HG03354 (cell line): ENCODE measurements at regions not wholly inside any gene's neighbourhood (a gene's known extent, or its start where the extent isn't known, plus 50 kb on each side); places are given as distances from the start of the nearest gene placed in this dataset.

ENCODE experiments used
- ATAC-seq: cut with Tn5 transposase; IDR thresholded peaks from one replicate; pipeline ENCODE4 v1.9.1; 2021; ENCODE audit warnings: mild to moderate bottlenecking; ENCODE audit not compliant: unreplicated experiment, poor library complexity, severe bottlenecking

GRCh38 chr10:4095166-4095917 is 310.3 kb upstream of the KLF6 start:
- ATAC-seq = no peak

GRCh38 chr10:4094751-4095150 is 309.7 kb upstream of the KLF6 start:
- ATAC-seq = no peak

- no peak for ATAC-seq
Measured at GRCh38 chr10:4093438-4093837, 308.4 kb upstream of the KLF6 start.

- ATAC-seq = no peak
Measured at GRCh38 chr10:4088354-4089066, 303.5 kb upstream of the KLF6 start.

DNA sequence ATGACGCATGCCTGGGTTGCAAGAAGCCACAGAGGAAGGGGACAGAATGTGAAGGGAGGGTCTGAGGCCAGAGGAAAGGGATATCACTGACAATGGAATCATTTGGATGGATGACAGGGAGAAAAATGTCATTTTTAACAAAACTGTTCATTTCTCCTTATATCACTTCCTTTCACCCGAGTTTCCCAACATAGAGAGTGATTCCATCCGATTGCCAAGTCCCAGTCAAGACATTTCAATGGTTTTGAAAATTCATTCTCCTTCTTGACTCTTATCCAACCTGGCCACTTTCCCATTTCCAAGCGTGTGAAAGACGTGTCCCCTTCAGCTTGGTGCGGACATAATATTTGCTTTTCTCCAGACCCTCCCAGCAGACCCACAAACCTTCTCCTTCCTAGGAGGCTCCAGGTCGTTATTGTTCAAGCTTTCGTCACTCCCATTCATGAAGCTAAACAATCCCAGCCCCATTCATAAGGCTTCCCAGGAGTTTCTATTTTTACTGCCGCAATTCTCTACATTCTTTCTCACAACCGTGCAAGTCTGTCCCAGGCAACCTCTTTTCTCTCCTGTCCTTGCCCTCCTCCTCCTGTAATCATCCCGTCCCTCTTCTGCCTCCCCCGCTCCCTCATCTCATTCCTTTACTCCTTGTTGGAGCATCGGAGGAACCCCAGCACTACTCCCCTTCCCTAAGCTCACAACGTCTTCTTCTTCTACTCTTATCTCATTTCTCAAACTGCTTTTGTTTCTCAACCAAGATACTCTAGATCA is 301.3 kb upstream of the KLF6 start:
- no peak for ATAC-seq

DNA sequence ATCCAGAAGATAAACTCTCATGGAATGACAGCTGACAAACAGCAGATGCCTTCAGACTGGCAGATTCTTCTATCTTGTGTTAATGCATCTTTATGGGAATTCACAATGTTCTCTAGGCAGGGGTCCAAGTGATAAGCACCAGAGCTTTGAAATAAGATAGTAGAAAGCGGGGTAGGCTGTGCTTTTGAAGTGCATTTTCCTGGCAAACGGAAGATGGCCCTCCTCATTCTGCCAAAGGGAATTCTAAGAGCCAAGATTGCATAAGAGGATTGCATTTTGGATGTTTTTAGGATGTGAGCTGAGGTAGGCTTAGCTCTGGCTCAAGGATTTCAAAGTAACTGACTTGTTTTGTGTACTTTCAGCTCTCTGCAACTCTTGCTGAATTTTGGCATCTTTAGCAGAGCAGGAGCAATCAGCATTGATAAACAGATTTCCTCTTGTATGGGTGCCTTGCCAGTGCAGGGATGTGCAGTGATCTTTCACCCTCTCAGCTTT is 298.5 kb upstream of the KLF6 start:
- ATAC-seq = no peak

- ATAC-seq = no peak
Measured at GRCh38 chr10:4082861-4083260, 297.9 kb upstream of the KLF6 start.

- ATAC-seq = no peak
Measured at GRCh38 chr10:4081685-4082111, 296.7 kb upstream of the KLF6 start.

GRCh38 chr10:4080225-4080805 is 295.3 kb upstream of the KLF6 start:
- no peak for ATAC-seq

DNA sequence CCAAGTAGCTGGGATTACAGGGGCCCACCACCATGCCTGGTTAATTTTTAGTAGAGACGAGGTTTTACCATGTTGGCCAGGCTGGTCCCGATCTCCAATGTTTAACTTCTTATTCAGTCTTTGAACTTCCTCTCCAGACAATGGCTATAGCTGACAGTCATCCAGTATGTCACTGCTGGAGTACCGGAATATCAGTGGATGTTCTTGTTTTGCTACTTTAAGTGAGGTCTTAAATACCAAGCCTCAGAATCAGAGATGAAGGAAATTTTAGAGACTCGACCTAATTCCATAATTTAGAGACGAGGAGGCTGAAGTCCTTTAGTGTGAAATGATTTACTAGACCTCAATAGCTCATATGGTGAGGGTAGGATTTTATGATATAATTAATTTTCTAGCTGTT is 294.8 kb upstream of the KLF6 start:
- ATAC-seq = no peak

GRCh38 chr10:4077804-4078203 is 292.8 kb upstream of the KLF6 start:
- no peak for ATAC-seq

DNA sequence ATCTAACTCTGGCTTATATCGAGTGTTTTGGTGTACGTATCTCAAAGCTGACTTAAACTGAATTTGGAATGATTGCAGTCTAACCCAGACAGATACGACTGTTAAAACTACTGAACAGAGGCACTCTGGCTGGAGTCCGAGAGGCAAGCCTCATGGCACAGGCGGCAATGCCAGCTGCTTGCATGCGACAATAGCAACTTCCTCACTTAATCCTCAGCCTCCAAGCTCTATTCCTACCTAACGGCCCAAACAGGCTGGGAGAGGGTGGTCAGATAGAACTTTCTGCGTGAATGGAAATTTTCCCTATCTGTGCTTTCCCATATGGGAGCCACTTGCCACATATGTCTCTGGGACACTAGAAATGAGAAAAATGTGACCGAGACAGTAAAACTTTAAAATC is 292.0 kb upstream of the KLF6 start:
- no peak for ATAC-seq

DNA sequence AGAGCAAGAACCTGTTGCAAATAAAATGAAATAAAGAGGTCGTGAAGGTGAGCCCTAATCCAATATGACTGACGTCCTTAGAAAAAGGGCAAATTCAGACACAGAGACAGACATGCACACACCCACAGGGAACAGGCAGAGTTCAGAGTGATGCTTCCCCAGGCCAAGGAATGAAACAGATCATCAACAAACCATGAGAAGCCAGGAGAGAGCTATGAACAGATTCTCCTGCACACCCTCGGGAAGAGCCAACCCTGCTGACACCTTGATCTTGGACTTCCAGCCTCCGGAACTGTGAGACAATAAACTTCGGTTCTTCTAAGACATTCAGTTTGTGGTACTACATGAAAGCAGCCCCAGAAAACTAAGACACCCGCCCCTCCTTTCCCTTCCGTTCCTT is 290.4 kb upstream of the KLF6 start:
- ATAC-seq = no peak

DNA sequence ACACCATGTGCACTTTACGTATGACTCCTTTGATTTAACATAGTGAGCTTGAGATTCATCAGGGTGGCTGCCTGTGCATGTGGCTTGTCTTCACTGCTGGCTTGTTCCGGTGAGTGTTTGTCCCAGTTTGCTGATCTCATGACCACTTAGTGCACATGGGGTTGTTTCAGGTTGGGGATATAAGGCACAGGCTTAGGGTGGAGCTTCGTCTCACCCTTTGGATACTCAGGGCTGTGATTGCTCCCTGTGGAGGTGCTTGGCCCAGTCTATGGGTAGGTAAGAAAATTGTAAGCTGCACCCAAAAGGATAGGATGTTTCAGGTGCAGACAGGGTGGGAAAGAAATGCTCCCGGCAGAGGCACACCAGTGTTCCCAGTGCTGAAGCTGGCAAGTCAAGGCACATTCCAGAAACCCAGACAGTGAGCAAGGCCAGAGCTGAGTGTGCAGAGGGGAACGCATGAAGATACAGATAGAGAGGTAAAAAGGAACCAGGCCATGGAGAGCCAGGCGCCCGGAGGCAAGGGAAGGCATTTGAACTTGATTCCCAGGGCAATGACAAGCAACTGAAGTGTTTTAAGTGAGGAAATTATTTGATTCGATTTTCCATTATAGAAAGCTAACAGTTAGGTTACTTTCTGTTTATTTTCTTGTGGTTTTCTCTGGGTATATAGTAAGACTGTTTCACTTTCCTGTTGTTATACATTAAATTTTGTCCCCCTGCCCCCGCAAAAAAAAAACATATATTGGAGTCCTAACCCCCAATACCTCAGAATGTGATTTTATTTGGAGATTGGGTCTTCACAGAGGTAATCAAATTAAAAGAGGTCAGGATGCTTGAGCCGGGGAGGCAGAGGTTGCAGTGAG is 289.8 kb upstream of the KLF6 start:
- no peak for ATAC-seq

- ATAC-seq = no peak
Measured at GRCh38 chr10:4073912-4074311, 288.9 kb upstream of the KLF6 start.

GRCh38 chr10:4070921-4071660 is 286.1 kb upstream of the KLF6 start:
- ATAC-seq = no peak

DNA sequence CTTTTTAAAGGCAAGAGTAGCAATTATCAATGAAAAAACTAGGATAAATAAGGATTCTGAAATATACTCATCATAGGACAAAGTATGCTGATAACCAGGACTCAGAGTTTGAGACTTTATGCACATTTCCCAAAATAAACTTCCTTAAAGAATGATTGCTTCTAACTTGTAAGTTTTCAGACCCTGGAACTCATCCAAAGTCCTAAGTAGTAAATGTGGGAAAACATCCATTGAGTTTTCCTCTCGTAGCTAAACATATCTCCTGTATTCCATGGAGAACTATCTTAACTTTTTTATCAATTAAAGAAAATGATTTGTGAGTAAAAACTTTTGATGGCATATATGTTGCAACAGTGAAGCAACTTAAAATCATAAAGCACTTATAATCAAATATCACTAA is 285.2 kb upstream of the KLF6 start:
- ATAC-seq = no peak

DNA sequence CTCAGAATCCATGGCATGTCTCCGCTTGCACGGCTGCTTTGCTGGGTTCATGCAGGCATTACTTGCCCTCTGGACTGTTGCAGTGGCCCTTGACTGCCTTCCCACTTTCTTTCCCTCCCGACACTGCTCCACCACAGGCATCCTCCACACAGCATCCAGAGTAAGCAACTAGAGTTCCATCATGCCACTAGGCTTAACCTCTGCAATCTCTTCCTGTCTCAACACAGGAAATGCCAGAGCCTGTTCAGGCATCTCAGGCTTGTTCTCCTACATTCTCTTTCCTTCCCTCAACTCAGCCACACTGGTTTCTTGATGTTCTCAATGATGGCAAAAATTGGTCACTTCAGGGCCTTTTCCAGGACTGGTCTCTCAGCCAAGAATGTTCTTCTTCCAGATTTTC is 284.5 kb upstream of the KLF6 start:
- ATAC-seq = no peak

GRCh38 chr10:4068629-4069028 is 283.6 kb upstream of the KLF6 start:
- no peak for ATAC-seq
